H9 (cell line): ENCODE measurements at regions not wholly inside any gene's neighbourhood (a gene's known extent, or its start where the extent isn't known, plus 50 kb on each side); places are given as distances from the start of the nearest gene placed in this dataset.
A peak's percentile ranks its signal among the peaks of the same experiment; 100 is the strongest.

Experiments used
- DNase-seq: peaks from one replicate; pipeline ENCODE4 v3.0.0-alpha.2; 2017
- H2AFZ ChIP-seq: one replicate; pipeline ENCODE4 v1.6.1; 2013; ENCODE audit warnings: mild to moderate bottlenecking, low read length, control low read depth, moderate library complexity
- H2AK5ac ChIP-seq: 2 replicates; pipeline ENCODE4 v1.6.1; 2013; ENCODE audit warnings: low read length, control low read depth, mixed read lengths; ENCODE audit not compliant: insufficient read length
- H2BK120ac ChIP-seq: one replicate; pipeline ENCODE4 v1.6.1; 2013; ENCODE audit warnings: low read depth, mild to moderate bottlenecking, low read length, control low read depth, inconsistent platforms; ENCODE audit not compliant: poor library complexity, severe bottlenecking
- H2BK12ac ChIP-seq: 2 replicates; pipeline ENCODE4 v1.6.1; 2013; ENCODE audit warnings: low read length, control low read depth, mixed read lengths, low read depth; ENCODE audit not compliant: insufficient read length
- H2BK15ac ChIP-seq: 2 replicates; pipeline ENCODE4 v1.6.1; 2013; ENCODE audit warnings: low read depth, low read length, control low read depth
- H2BK20ac ChIP-seq: one replicate; pipeline ENCODE4 v1.6.1; 2013; ENCODE audit warnings: low read depth, mild to moderate bottlenecking, low read length, control low read depth, inconsistent platforms; ENCODE audit not compliant: poor library complexity, severe bottlenecking
- H2BK5ac ChIP-seq: 2 replicates; pipeline ENCODE4 v1.6.1; 2013; ENCODE audit warnings: low read length, control low read depth, mixed read lengths; ENCODE audit not compliant: insufficient read length
- H3K14ac ChIP-seq: 2 replicates; pipeline ENCODE4 v1.6.1; 2013; ENCODE audit warnings: low read length, control low read depth; ENCODE audit not compliant: insufficient read depth
- H3K18ac ChIP-seq: 2 replicates; pipeline ENCODE4 v1.6.1; 2013; ENCODE audit warnings: low read depth, mild to moderate bottlenecking, mixed read lengths, low read length, control low read depth; ENCODE audit not compliant: insufficient read length
- H3K23ac ChIP-seq: 2 replicates; pipeline ENCODE4 v1.6.1; 2013; ENCODE audit warnings: low read length, control low read depth, mixed read lengths, low read depth; ENCODE audit not compliant: insufficient read length
- H3K23me2 ChIP-seq: 2 replicates; pipeline ENCODE4 v1.6.1; 2013; ENCODE audit warnings: low read depth, mild to moderate bottlenecking, mixed read lengths, low read length, control low read depth; ENCODE audit not compliant: insufficient read length, poor library complexity, severe bottlenecking
- H3K27ac ChIP-seq: 2 replicates; pipeline ENCODE4 v1.5.1; 2013; ENCODE audit warnings: low read length, control low read depth, mixed read lengths, low read depth; ENCODE audit not compliant: insufficient read length
- H3K27me3 ChIP-seq: 2 replicates; pipeline ENCODE4 v1.6.1; 2013; ENCODE audit warnings: low read length, control low read depth, inconsistent platforms; ENCODE audit not compliant: insufficient read depth
- H3K4ac ChIP-seq: 2 replicates; pipeline ENCODE4 v1.6.1; 2013; ENCODE audit warnings: low read depth, mild to moderate bottlenecking, control low read depth, inconsistent platforms, low read length, moderate library complexity
- H3K4me1 ChIP-seq: 2 replicates; pipeline ENCODE4 v1.6.1; 2013; ENCODE audit warnings: low read length, control low read depth, inconsistent platforms; ENCODE audit not compliant: insufficient read depth
- H3K4me2 ChIP-seq: 2 replicates; pipeline ENCODE4 v1.6.1; 2013; ENCODE audit warnings: low read length, control low read depth, mixed read lengths; ENCODE audit not compliant: insufficient read length, insufficient read depth
- H3K56ac ChIP-seq: 2 replicates; pipeline ENCODE4 v1.6.1; 2013; ENCODE audit warnings: low read depth, mild to moderate bottlenecking, mixed read lengths, low read length, control low read depth; ENCODE audit not compliant: insufficient read length
- H3K79me1 ChIP-seq: 2 replicates; pipeline ENCODE4 v1.6.1; 2013; ENCODE audit warnings: low read depth, mild to moderate bottlenecking, moderate library complexity, low read length, control low read depth, inconsistent platforms; ENCODE audit not compliant: insufficient read depth, poor library complexity, severe bottlenecking
- H3K79me2 ChIP-seq: 2 replicates; pipeline ENCODE4 v1.6.1; 2013; ENCODE audit warnings: low read length, control low read depth, inconsistent platforms; ENCODE audit not compliant: insufficient read depth
- H3K9ac ChIP-seq: 2 replicates; pipeline ENCODE4 v1.6.1; 2013; ENCODE audit warnings: low read length, control low read depth, mixed read lengths; ENCODE audit not compliant: insufficient read length; ENCODE audit errors: extremely low read depth
- H3K9me3 ChIP-seq: one replicate; pipeline ENCODE4 v1.6.1; 2013; ENCODE audit warnings: low read depth, low read length, inconsistent platforms; ENCODE audit not compliant: control insufficient read depth
- H3T11ph ChIP-seq: one replicate; pipeline ENCODE4 v1.6.1; 2013; ENCODE audit warnings: mild to moderate bottlenecking, low read length, control low read depth, inconsistent platforms
- H4K20me1 ChIP-seq: one replicate; pipeline ENCODE4 v1.6.1; 2013; ENCODE audit not compliant: control insufficient read depth, insufficient read length, insufficient read depth
- H4K5ac ChIP-seq: 2 replicates; pipeline ENCODE4 v1.6.1; 2013; ENCODE audit warnings: low read depth, mild to moderate bottlenecking, mixed read lengths, low read length, control low read depth; ENCODE audit not compliant: insufficient read length
- H4K8ac ChIP-seq: replicated peaks from 2 replicates; pipeline ENCODE4 v1.6.1; 2013; ENCODE audit warnings: low read length, control low read depth, mixed read lengths, low read depth; ENCODE audit not compliant: insufficient read length
- H4K91ac ChIP-seq: 2 replicates; pipeline ENCODE4 v1.6.1; 2013; ENCODE audit warnings: low read depth, mild to moderate bottlenecking, moderate library complexity, mixed read lengths, low read length, control low read depth; ENCODE audit not compliant: insufficient read length
- H3K27ac Mint-ChIP-seq, 3 experiments: 2 replicates in 2 of 3; 3 replicates in 1 of 3; pipeline ENCODE4 v1.8.0; 2020 to 2021; ENCODE audit warnings: mixed read lengths in 3 of 3, mild to moderate bottlenecking in 1 of 3, moderate library complexity in 1 of 3
- H3K27me3 Mint-ChIP-seq: 2 replicates; pipeline ENCODE4 v1.8.0; 2021; ENCODE audit warnings: low read depth, mild to moderate bottlenecking, moderate library complexity, mixed read lengths
- H3K36me3 Mint-ChIP-seq, 3 experiments: 2 replicates in 2 of 3; 3 replicates in 1 of 3; pipeline ENCODE4 v1.8.0; 2020 to 2021; ENCODE audit warnings: low read depth in 3 of 3, mixed read lengths in 3 of 3; ENCODE audit not compliant: insufficient read depth in 1 of 3
- H3K4me1 Mint-ChIP-seq, 2 experiments: 2 replicates each; pipeline ENCODE4 v1.8.0; 2020; ENCODE audit warnings: mixed read lengths in 2 of 2
- H3K4me3 Mint-ChIP-seq, 2 experiments: 2 replicates in 1 of 2; 3 replicates in 1 of 2; pipeline ENCODE4 v1.8.0; 2020 to 2021; ENCODE audit warnings: mild to moderate bottlenecking in 2 of 2, mixed read lengths in 2 of 2, moderate library complexity in 1 of 2
- H3K9me3 Mint-ChIP-seq, 2 experiments: 2 replicates in 1 of 2; 3 replicates in 1 of 2; pipeline ENCODE4 v1.8.0; 2020; ENCODE audit warnings: mild to moderate bottlenecking in 2 of 2, mixed read lengths in 2 of 2, moderate library complexity in 1 of 2
- WGBS: extraction: QIAGEN DNeasy Blood & Tissue Kit; methylation state at CpG from one replicate; pipeline ENCODE4 v1.1.7; 2013; ENCODE audit warnings: missing lambda C conversion rate, low lambda C conversion rate, mixed read lengths; ENCODE audit not compliant: insufficient read length; ENCODE audit errors: extremely low coverage; 5-methylcytosine and 5-hydroxymethylcytosine counted together
- TF ChIP-seq, protein P1 (sequence below): fragments of 200-600 bp; sonication (generic); conservative IDR thresholded peaks from 3 replicates; pipeline ENCODE4 v1.8.0; 2021; ENCODE audit warnings: antibody characterized with exemption, mild to moderate bottlenecking

DNA sequence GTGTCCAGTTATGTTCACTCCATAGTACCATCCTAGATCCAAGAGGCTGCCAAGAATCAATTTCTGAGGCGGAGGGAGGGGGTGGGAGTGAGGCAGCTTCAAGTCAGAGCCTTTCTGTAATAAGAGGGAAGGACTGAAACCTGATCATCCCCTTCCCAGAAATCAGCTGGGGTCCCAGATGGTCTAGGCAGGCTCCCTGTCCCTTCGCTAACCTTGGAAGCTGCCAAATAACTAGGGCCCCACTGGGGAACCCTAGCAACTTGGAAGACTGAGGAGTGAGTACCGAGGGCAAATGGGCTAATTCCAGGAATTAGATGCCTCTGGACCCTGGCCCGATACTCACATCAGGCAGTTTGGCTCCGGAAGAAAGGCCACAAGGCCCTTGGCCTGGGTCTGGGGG is 113.3 kb downstream of the NAV1 start:
- H3K23me2 ChIP-seq: peaks cover 34% of the 10 kb centered on the region
- peaks cover 0 to 3% (median 0%) of the 10 kb centered on the region in 3 experiments; a peak in 3 of 7 replicates for H3K36me3 Mint-ChIP-seq
- H3K4me1 ChIP-seq: peaks cover 6% of the 10 kb centered on the region
- H3K23ac ChIP-seq: no peak overlapping the region
- TF ChIP-seq, protein P1, sequence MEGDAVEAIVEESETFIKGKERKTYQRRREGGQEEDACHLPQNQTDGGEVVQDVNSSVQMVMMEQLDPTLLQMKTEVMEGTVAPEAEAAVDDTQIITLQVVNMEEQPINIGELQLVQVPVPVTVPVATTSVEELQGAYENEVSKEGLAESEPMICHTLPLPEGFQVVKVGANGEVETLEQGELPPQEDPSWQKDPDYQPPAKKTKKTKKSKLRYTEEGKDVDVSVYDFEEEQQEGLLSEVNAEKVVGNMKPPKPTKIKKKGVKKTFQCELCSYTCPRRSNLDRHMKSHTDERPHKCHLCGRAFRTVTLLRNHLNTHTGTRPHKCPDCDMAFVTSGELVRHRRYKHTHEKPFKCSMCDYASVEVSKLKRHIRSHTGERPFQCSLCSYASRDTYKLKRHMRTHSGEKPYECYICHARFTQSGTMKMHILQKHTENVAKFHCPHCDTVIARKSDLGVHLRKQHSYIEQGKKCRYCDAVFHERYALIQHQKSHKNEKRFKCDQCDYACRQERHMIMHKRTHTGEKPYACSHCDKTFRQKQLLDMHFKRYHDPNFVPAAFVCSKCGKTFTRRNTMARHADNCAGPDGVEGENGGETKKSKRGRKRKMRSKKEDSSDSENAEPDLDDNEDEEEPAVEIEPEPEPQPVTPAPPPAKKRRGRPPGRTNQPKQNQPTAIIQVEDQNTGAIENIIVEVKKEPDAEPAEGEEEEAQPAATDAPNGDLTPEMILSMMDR: no peak
- peak overlapping the region in 1 of 2 experiments; percentile 93; a peak in 2 of 5 replicates for H3K4me3 Mint-ChIP-seq
- no peak overlapping the region for H3T11ph ChIP-seq
- no peak overlapping the region for H3K4me2 ChIP-seq
- no peak overlapping the region for H4K91ac ChIP-seq
- H3K14ac ChIP-seq: no peak overlapping the region
- no peaks in the 10 kb centered on the region for H4K20me1 ChIP-seq
- H3K4ac ChIP-seq: no peak overlapping the region
- H2AK5ac ChIP-seq: no peak overlapping the region
- H3K9ac ChIP-seq: no peak overlapping the region
- no peak overlapping the region for H3K18ac ChIP-seq
- H2BK120ac ChIP-seq: no peak overlapping the region
- no peak overlapping the region for H2BK5ac ChIP-seq
- no peaks in the 10 kb centered on the region for H3K9me3 ChIP-seq
- H3K27ac ChIP-seq: no peak overlapping the region
- no peak overlapping the region for H2BK15ac ChIP-seq
- H2BK20ac ChIP-seq: no peak overlapping the region
- H3K79me2 ChIP-seq: no peaks in the 10 kb centered on the region; the same call in 1 of the 2 replicates
- DNase-seq: no peak
- peaks cover 29 to 48% of the 10 kb centered on the region in 2 experiments for H3K4me1 Mint-ChIP-seq
- H3K27ac Mint-ChIP-seq: no peak overlapping the region
- H3K9me3 Mint-ChIP-seq: no peaks in the 10 kb centered on the region
- H4K8ac ChIP-seq: no peak overlapping the region
- WGBS: no CpG with 5 or more reads among the region's 5 CpGs
- H2BK12ac ChIP-seq: no peak overlapping the region
- no peak overlapping the region for H2AFZ ChIP-seq
- no peak overlapping the region for H3K56ac ChIP-seq
- no peaks in the 10 kb centered on the region for H3K79me1 ChIP-seq
- no peak overlapping the region for H4K5ac ChIP-seq
- H3K27me3 Mint-ChIP-seq: peaks cover 48% of the 10 kb centered on the region
- H3K27me3 ChIP-seq: no peaks in the 10 kb centered on the region; the same call in 1 of the 2 replicates
